Endothelial cell of umbilical vein (primary cell): ENCODE measurements at regions not wholly inside any gene's neighbourhood (a gene's known extent, or its start where the extent isn't known, plus 50 kb on each side); places are given as distances from the start of the nearest gene placed in this dataset.

Experiments used
- BruUV-seq: library from RNA; stranded (reverse); fragments of 400-500 nt; replicated peaks from 2 replicates; lab custom pipeline; 2021; lab: Mats Ljungman, UMichigan
- CTCF ChIA-PET: fragments of 300-600, 350-600 bp; sonication (Branson Sonifier 250); formaldehyde crosslinking; loops from one replicate; lab custom pipeline; 2021; ENCODE audit warnings: antibody characterized with exemption, inconsistent platforms; lab: Charles Lee
- POLR2A ChIA-PET: fragments of 300-600, 350-600 bp; sonication (Branson Sonifier 250); formaldehyde crosslinking; loops from one replicate; lab custom pipeline; 2021; ENCODE audit warnings: antibody characterized with exemption, inconsistent platforms; lab: Charles Lee
- DNase-seq: peaks from one replicate; pipeline ENCODE4 v3.0.0-alpha.2; 2011; ENCODE audit warnings: low read depth, low spot score
- FAIRE-seq: peaks from 2 replicates; lab custom pipeline; 2011; peaks lifted over from hg19 to GRCh38; lab: Jason Lieb, UNC
- H2AFZ ChIP-seq: 2 replicates; pipeline ENCODE4 v1.6.0; 2012; ENCODE audit warnings: low read depth, low read length, control low read depth, inconsistent platforms
- H3K27ac ChIP-seq: 2 replicates; pipeline ENCODE4 v1.5.1; 2011; ENCODE audit warnings: low read depth, mild to moderate bottlenecking, control low read depth, low read length, moderate library complexity; ENCODE audit not compliant: insufficient read depth
- H3K27me3 ChIP-seq, 2 experiments: 2 replicates each; pipeline versions ENCODE4 v1.6.0 to v1.6.1; 2011; ENCODE audit warnings: low read length in 2 of 2, mixed read lengths in 1 of 2; ENCODE audit not compliant: control insufficient read depth in 2 of 2, insufficient read depth in 2 of 2
- H3K36me3 ChIP-seq, 2 experiments: 2 replicates in 1 of 2; 3 replicates in 1 of 2; pipeline ENCODE4 v1.5.1; 2011; ENCODE audit warnings: low read length in 2 of 2, mild to moderate bottlenecking in 1 of 2, moderate library complexity in 1 of 2; ENCODE audit not compliant: control insufficient read depth in 2 of 2, insufficient read depth in 2 of 2; ENCODE audit errors: extremely low read depth in 1 of 2
- H3K4me1 ChIP-seq: 3 replicates; pipeline ENCODE4 v1.5.1; 2011; ENCODE audit warnings: mild to moderate bottlenecking, low read length; ENCODE audit not compliant: control insufficient read depth, insufficient read depth; ENCODE audit errors: extremely low read depth
- H3K4me2 ChIP-seq: 2 replicates; pipeline ENCODE4 v1.6.1; 2011; ENCODE audit warnings: low read length, control low read depth, mixed read lengths; ENCODE audit not compliant: insufficient read depth
- H3K4me3 ChIP-seq, 3 experiments: fragments of 200-600 bp in 1 of 3; sonication (generic), shearing (Covaris generic) in 1 of 3; replicated peaks in 1 of 3; 2 replicates each; pipeline ENCODE4 v1.5.1; 2011 to 2016; ENCODE audit warnings: control low read depth in 3 of 3, low read length in 3 of 3, mild to moderate bottlenecking in 2 of 3, inconsistent platforms in 1 of 3, low read depth in 1 of 3, moderate library complexity in 1 of 3; ENCODE audit not compliant: insufficient read depth in 1 of 3
- H3K79me2 ChIP-seq: 2 replicates; pipeline ENCODE4 v1.6.0; 2012; ENCODE audit warnings: low read length, inconsistent platforms; ENCODE audit not compliant: control insufficient read depth, insufficient read depth
- H3K9ac ChIP-seq: replicated peaks from 2 replicates; pipeline ENCODE3; 2011; ENCODE audit warnings: low read length, control low read depth; ENCODE audit not compliant: insufficient read depth; ENCODE audit errors: extremely low read depth
- H3K9me1 ChIP-seq: replicated peaks from 3 replicates; pipeline ENCODE4 v1.6.0; 2011; ENCODE audit warnings: mild to moderate bottlenecking, low read length; ENCODE audit not compliant: control insufficient read depth, insufficient read depth; ENCODE audit errors: extremely low read depth
- H3K9me3 ChIP-seq: replicated peaks from 2 replicates; pipeline ENCODE4 v1.5.1; 2012; ENCODE audit warnings: low read length, inconsistent platforms; ENCODE audit not compliant: control insufficient read depth, insufficient read depth
- H4K20me1 ChIP-seq: replicated peaks from 2 replicates; pipeline ENCODE3; 2011; ENCODE audit warnings: mild to moderate bottlenecking, low read length; ENCODE audit not compliant: control insufficient read depth, insufficient read depth; ENCODE audit errors: extremely low read depth
- EZH2 ChIP-seq: IDR thresholded peaks from 2 replicates; pipeline ENCODE4 v1.6.1; 2012; ENCODE audit warnings: borderline replicate concordance, low read depth, mild to moderate bottlenecking, moderate library complexity, low read length, inconsistent platforms; ENCODE audit not compliant: severe bottlenecking
- FOS ChIP-seq: IDR thresholded peaks from 2 replicates; pipeline ENCODE4 v1.6.1; 2011; ENCODE audit warnings: mild to moderate bottlenecking, low read length, moderate library complexity, borderline replicate concordance; ENCODE audit not compliant: insufficient read depth
- GATA2 ChIP-seq: IDR thresholded peaks from 2 replicates; pipeline ENCODE4 v1.7.0; 2011; ENCODE audit warnings: low read depth, mild to moderate bottlenecking, moderate library complexity, mixed read lengths, low read length; ENCODE audit not compliant: insufficient read length, insufficient read depth
- JUN ChIP-seq: IDR thresholded peaks from 2 replicates; pipeline ENCODE4 v1.6.1; 2011; ENCODE audit warnings: borderline replicate concordance, low read depth; ENCODE audit not compliant: insufficient read length, insufficient read depth
- MYC ChIP-seq: IDR thresholded peaks from one replicate; pipeline ENCODE4 v1.6.1; 2011; ENCODE audit warnings: mild to moderate bottlenecking, low read depth, low read length
- POLR2A ChIP-seq: IDR thresholded peaks from 2 replicates; pipeline ENCODE4 v1.6.1; 2012; ENCODE audit warnings: low read depth, mild to moderate bottlenecking, control low read depth, low read length
- POLR2AphosphoS5 ChIP-seq: IDR thresholded peaks from 2 replicates; pipeline ENCODE4 v1.6.1; 2012; ENCODE audit warnings: low read depth, mild to moderate bottlenecking, control low read depth, low read length, moderate library complexity; ENCODE audit not compliant: insufficient read depth
- dilution Hi-C: fragments of 300-500 bp; cut with MboI; formaldehyde crosslinking; loops from one replicate; pipeline ENCODE4 v1.15.0; 2019; ENCODE audit warnings: low sequenced_read_pairs; ENCODE audit not compliant: extremely low pct_ligation_motif_present
- intact Hi-C: fragments of 100-400 bp; cut with micrococcal nuclease; formaldehyde crosslinking; loops from one replicate; pipeline ENCODE4 v1.10.0; 2022
- TF ChIP-seq, protein P1 (sequence below), 2 donors: IDR thresholded peaks; 1 replicate in 1 of 2; 2 replicates in 1 of 2; pipeline ENCODE4 v1.5.1; 2011; ENCODE audit warnings: low read length in 2 of 2, mild to moderate bottlenecking in 2 of 2, moderate library complexity in 2 of 2, control low read depth in 1 of 2, inconsistent platforms in 1 of 2, low read depth in 1 of 2; ENCODE audit not compliant: insufficient read depth in 1 of 2; ENCODE audit errors: extremely low read depth in 1 of 2
- TF ChIP-seq, protein P2 (sequence below): IDR thresholded peaks from 2 replicates; pipeline ENCODE4 v1.6.1; 2011; ENCODE audit not compliant: insufficient read depth, insufficient read length

DNA sequence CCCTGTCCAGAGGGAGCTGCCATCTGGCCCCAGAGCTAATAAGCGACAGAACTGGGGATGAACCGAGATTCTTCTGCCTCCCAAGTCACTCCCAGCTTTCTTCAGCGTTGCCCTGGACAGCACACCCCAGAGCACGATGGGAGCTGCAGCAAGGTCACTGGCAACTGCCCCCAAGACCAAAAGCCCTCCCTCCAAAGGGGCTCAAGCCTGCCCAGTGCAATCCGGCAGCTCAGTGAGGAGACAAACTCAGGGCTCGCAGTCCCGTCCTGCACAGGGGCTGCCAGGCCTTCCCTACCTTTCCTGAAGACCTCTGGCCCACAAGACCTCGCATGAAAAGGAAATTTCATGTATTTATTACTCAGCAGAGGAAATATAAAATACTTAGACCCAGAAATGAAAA is 174.8 kb downstream of the BCOR start:
- dilution Hi-C loops: no loop called here
- DNase-seq (no peak), FAIRE-seq (no peak)
- Histone ChIP-seq H3K36me3 (no peaks in the 10 kb centered on the region), H3K4me1 (no peaks in the 10 kb centered on the region), H3K27ac (no peak overlapping the region), H3K4me3 (no peak overlapping the region), H3K9me3 (no peaks in the 10 kb centered on the region), H3K9me1 (no peaks in the 10 kb centered on the region), H4K20me1 (no peaks in the 10 kb centered on the region), H2AFZ (no peak overlapping the region), H3K4me2 (no peak overlapping the region), H3K9ac (no peak overlapping the region), H3K79me2 (no peaks in the 10 kb centered on the region), H3K27me3 (no peaks in the 10 kb centered on the region)
- BruUV-seq: no TSS peak
- intact Hi-C loops: no loop called here
- TF ChIP-seq MYC (no peak), EZH2 (no peak), JUN (no peak), POLR2A (no peak), POLR2AphosphoS5 (no peak), GATA2 (no peak), FOS (no peak)
- TF ChIP-seq, protein P1, sequence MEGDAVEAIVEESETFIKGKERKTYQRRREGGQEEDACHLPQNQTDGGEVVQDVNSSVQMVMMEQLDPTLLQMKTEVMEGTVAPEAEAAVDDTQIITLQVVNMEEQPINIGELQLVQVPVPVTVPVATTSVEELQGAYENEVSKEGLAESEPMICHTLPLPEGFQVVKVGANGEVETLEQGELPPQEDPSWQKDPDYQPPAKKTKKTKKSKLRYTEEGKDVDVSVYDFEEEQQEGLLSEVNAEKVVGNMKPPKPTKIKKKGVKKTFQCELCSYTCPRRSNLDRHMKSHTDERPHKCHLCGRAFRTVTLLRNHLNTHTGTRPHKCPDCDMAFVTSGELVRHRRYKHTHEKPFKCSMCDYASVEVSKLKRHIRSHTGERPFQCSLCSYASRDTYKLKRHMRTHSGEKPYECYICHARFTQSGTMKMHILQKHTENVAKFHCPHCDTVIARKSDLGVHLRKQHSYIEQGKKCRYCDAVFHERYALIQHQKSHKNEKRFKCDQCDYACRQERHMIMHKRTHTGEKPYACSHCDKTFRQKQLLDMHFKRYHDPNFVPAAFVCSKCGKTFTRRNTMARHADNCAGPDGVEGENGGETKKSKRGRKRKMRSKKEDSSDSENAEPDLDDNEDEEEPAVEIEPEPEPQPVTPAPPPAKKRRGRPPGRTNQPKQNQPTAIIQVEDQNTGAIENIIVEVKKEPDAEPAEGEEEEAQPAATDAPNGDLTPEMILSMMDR (IDR thresholded peaks at IDR 0.05; ENCODE audit: extremely low read depth in 1 of 2, insufficient read depth in 1 of 2, low read depth in 1 of 2, low read length in 2 of 2): no peak
- TF ChIP-seq, protein P2, sequence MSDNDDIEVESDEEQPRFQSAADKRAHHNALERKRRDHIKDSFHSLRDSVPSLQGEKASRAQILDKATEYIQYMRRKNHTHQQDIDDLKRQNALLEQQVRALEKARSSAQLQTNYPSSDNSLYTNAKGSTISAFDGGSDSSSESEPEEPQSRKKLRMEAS: no peak
- ChIA-PET POLR2A (no interaction called here), CTCF (no interaction called here)
